Osteoblast (primary cell): ENCODE measurements at regions not wholly inside any gene's neighbourhood (a gene's known extent, or its start where the extent isn't known, plus 50 kb on each side); places are given as distances from the start of the nearest gene placed in this dataset.

ENCODE experiments used
- DNase-seq: peaks from one replicate; pipeline ENCODE4 v3.0.0; 2011; ENCODE audit warnings: low spot score, mixed read lengths; ENCODE audit not compliant: insufficient read length; ENCODE audit errors: missing footprints
- H2AFZ ChIP-seq: 2 replicates; pipeline ENCODE4 v1.6.0; 2011; ENCODE audit warnings: mild to moderate bottlenecking, low read length
- H3K27ac ChIP-seq: 2 replicates; pipeline ENCODE4 v1.5.1; 2011; ENCODE audit warnings: mild to moderate bottlenecking, low read depth, low read length, moderate library complexity
- H3K27me3 ChIP-seq: 2 replicates; pipeline ENCODE4 v1.6.0; 2012; ENCODE audit warnings: mild to moderate bottlenecking, control low read depth, inconsistent platforms, low read length, moderate library complexity; ENCODE audit not compliant: insufficient read depth
- H3K36me3 ChIP-seq: 2 replicates; pipeline ENCODE4 v1.5.1; 2011; ENCODE audit warnings: mild to moderate bottlenecking, low read length, control low read depth, moderate library complexity; ENCODE audit not compliant: insufficient read depth
- H3K4me1 ChIP-seq: 2 replicates; pipeline ENCODE4 v1.5.1; 2011; ENCODE audit warnings: mild to moderate bottlenecking, low read length, control low read depth, moderate library complexity; ENCODE audit not compliant: insufficient read depth
- H3K4me2 ChIP-seq: 2 replicates; pipeline ENCODE4 v1.6.0; 2011; ENCODE audit warnings: mild to moderate bottlenecking, low read length; ENCODE audit not compliant: insufficient read depth
- H3K4me3 ChIP-seq: fragments of 200-600 bp; sonication (generic); 3 replicates; pipeline ENCODE4 v1.5.1; 2012; ENCODE audit warnings: mild to moderate bottlenecking, low read length, inconsistent platforms; ENCODE audit not compliant: insufficient read depth
- H3K79me2 ChIP-seq: 2 replicates; pipeline ENCODE4 v1.6.0; 2012; ENCODE audit warnings: mild to moderate bottlenecking, low read length, control low read depth, inconsistent platforms; ENCODE audit not compliant: insufficient read depth
- H3K9me3 ChIP-seq: 2 replicates; pipeline ENCODE4 v1.5.1; 2011; ENCODE audit warnings: low read depth, low read length, control low read depth
- H4K20me1 ChIP-seq: 2 replicates; pipeline ENCODE4 v1.6.0; 2012; ENCODE audit warnings: mild to moderate bottlenecking, low read length, control low read depth; ENCODE audit not compliant: insufficient read depth
- TF ChIP-seq, protein P1 (sequence below): IDR thresholded peaks from 2 replicates; pipeline ENCODE4 v1.5.1; 2011; ENCODE audit warnings: mild to moderate bottlenecking, low read depth, low read length, moderate library complexity; ENCODE audit errors: extremely low read depth

DNA sequence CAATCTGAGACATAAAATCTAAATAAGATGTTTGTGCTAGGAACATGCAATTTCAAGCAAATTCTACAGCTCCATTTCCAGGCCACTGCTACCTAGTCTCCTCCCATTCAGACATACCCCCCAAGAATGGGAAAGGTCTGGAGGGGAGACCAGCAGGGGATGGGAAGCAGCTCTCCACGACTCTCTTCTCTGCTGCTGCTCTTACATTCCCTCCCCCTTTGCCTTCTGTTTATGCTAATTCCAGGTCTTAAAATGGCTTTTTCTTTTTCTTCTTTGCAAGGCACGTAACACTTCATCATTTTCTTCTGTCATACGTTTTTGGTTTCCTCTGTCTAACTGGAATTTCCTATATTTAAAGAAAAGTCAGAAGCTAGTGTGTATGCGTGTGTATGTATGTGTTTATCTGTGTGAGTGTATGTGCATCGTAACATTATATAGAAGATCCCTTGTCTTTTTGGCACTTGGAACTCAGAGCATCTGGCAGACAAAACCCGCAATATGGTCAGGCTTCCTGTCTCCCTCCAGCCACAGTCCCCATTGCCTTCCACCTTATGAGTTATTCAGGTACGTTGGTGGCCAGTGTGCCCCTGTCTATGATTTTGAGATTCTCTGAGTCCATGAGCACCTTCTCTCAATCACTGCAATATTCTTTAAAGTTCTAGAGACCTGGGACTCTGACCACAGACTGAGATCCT, 493.7 kb downstream of the BTBD3 start:
- no peak for DNase-seq
- Histone ChIP-seq H3K4me2 (no peak overlapping the region), H3K4me3 (no peak overlapping the region), H3K27ac (no peak overlapping the region), H3K9me3 (peaks cover 5% of the 10 kb centered on the region), H3K79me2 (no peaks in the 10 kb centered on the region), H3K4me1 (no peaks in the 10 kb centered on the region), H3K27me3 (no peaks in the 10 kb centered on the region), H2AFZ (no peak overlapping the region), H4K20me1 (no peaks in the 10 kb centered on the region), H3K36me3 (no peaks in the 10 kb centered on the region)
- TF ChIP-seq, protein P1, sequence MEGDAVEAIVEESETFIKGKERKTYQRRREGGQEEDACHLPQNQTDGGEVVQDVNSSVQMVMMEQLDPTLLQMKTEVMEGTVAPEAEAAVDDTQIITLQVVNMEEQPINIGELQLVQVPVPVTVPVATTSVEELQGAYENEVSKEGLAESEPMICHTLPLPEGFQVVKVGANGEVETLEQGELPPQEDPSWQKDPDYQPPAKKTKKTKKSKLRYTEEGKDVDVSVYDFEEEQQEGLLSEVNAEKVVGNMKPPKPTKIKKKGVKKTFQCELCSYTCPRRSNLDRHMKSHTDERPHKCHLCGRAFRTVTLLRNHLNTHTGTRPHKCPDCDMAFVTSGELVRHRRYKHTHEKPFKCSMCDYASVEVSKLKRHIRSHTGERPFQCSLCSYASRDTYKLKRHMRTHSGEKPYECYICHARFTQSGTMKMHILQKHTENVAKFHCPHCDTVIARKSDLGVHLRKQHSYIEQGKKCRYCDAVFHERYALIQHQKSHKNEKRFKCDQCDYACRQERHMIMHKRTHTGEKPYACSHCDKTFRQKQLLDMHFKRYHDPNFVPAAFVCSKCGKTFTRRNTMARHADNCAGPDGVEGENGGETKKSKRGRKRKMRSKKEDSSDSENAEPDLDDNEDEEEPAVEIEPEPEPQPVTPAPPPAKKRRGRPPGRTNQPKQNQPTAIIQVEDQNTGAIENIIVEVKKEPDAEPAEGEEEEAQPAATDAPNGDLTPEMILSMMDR, result no peak

DNA sequence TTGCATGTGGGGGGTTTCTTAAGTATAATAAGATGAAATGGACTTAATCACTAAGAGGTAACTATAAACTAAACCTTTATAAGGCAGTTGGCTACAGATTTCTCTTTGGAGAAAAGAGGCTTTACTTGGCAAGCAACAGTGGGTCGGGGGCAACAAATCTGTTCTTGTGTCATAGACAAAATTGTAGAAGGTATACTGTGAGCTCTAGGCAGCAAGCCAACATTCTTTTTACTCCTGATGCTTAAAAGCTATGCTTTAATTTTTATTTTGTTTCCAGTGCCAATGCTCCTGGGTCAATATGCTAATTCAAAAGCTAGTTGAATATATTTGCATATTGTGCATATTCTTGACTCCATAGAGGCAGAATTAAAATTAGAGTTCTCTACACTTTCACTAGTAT, 495.4 kb downstream of the BTBD3 start:
- Histone ChIP-seq H3K27ac (no peak overlapping the region), H3K79me2 (no peaks in the 10 kb centered on the region), H3K36me3 (no peaks in the 10 kb centered on the region), H3K27me3 (no peaks in the 10 kb centered on the region), H3K4me1 (no peaks in the 10 kb centered on the region), H4K20me1 (no peaks in the 10 kb centered on the region), H3K4me3 (no peak overlapping the region), H2AFZ (no peak overlapping the region), H3K9me3 (peaks cover 2% of the 10 kb centered on the region), H3K4me2 (no peak overlapping the region)
- TF ChIP-seq, protein P1, result no peak
- no peak for DNase-seq

DNA sequence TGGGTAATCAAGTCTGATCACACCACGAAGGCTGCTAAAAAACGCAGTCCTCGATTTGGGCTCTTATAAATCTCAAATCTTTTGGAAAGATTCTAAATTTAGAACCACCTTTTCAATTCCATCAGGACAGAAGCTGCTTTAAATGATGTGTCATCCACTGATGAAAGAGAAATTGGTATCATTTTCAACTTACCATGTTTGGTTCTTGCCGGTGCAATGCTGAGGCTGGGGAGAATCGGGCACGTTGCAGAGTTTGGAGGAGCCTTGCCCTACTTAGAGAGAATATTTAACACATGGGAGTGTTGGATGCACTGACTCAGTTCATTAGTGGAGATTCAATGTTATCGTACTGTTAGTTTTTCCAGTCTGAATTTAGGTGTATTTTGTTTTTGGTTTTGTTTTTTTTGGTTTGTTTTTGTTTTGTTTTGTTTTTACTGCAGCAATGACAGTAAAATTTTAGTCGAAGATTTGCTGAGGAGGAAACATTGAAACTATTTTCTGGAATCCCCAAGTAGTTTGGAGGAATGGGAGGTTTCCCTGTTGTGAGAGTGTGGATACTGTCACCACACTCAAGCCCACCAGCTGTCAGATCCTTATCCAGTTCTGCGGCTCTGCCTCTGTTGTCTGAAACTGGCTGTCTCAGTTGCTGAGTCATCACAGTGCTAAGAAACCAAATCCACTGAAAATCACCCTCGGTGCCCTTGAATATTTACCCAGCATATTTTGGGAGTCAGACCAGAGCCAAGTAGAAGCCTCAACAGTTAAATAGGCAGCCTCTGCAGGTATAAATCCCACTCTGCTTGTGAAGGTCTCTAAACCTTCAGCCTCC, 497.0 kb downstream of the BTBD3 start:
- H3K79me2 ChIP-seq, result no peaks in the 10 kb centered on the region
- no peaks in the 10 kb centered on the region for H4K20me1 ChIP-seq
- no peak overlapping the region for H3K4me3 ChIP-seq
- TF ChIP-seq, protein P1, result no peak
- H3K27ac ChIP-seq, result no peak overlapping the region
- DNase-seq, result no peak
- no peak overlapping the region for H2AFZ ChIP-seq
- H3K4me2 ChIP-seq, result no peak overlapping the region
- H3K36me3 ChIP-seq, result no peaks in the 10 kb centered on the region
- no peaks in the 10 kb centered on the region for H3K4me1 ChIP-seq
- H3K27me3 ChIP-seq, result no peaks in the 10 kb centered on the region
- H3K9me3 ChIP-seq, result no peaks in the 10 kb centered on the region

DNA sequence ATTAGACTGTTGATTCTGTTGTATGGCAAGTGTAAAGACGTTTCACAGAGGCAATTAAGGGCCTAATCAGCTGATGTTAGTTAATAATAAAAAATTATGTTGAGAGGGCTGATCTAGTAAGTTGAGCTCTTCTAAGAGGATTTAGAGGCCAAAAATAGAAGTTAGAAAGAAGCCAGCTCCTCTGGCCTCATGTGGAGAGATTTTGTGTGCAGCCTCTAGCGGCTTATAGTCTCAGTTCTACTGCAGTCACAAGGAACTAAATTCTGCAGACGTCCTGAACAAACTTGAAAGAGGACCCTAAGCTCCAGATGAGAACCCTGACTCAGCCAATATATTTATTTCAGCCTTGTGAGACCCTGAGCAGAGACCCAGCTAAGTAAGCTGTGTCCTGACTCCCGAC, 498.6 kb downstream of the BTBD3 start:
- no peak overlapping the region for H2AFZ ChIP-seq

More for the DNA sequence above, 498.6 kb downstream of the BTBD3 start:
- TF ChIP-seq, protein P1, result no peak
- no peaks in the 10 kb centered on the region for H3K27me3 ChIP-seq
- no peak overlapping the region for H3K4me3 ChIP-seq
- H3K4me1 ChIP-seq, result no peaks in the 10 kb centered on the region
- H3K79me2 ChIP-seq, result no peaks in the 10 kb centered on the region
- no peak overlapping the region for H3K4me2 ChIP-seq
- no peaks in the 10 kb centered on the region for H4K20me1 ChIP-seq
- no peaks in the 10 kb centered on the region for H3K36me3 ChIP-seq
- no peak for DNase-seq
- H3K9me3 ChIP-seq, result no peaks in the 10 kb centered on the region
- H3K27ac ChIP-seq, result no peak overlapping the region
